ENCODE measurements at regions not wholly inside any gene's neighbourhood (a gene's known extent, or its start where the extent isn't known, plus 50 kb on each side); places are given as distances from the start of the nearest gene placed in this dataset.

DNA sequence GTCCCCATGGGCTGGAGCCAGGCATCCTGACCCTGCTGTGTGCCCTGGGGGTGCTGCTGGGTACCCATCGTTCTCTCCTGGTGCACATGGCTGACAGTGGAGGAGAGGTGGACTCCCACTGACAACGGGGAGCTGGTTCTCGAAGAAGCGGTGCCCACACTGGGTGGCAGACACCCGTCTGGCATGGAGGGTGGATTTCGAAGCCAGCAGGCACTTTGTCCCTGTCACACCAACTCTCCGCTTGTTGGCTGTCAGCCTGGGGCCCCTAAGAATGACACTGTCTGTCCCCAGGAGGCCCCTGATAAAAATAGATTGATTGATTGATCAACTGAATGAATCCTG, 55.4 kb downstream of the RTP5 start:
- TF ChIP-seq POLR2A (IDR thresholded peaks at IDR 0.05) (no peak), POLR2AphosphoS5 (IDR thresholded peaks at IDR 0.05) (no peak)
- TF ChIP-seq, protein P1, sequence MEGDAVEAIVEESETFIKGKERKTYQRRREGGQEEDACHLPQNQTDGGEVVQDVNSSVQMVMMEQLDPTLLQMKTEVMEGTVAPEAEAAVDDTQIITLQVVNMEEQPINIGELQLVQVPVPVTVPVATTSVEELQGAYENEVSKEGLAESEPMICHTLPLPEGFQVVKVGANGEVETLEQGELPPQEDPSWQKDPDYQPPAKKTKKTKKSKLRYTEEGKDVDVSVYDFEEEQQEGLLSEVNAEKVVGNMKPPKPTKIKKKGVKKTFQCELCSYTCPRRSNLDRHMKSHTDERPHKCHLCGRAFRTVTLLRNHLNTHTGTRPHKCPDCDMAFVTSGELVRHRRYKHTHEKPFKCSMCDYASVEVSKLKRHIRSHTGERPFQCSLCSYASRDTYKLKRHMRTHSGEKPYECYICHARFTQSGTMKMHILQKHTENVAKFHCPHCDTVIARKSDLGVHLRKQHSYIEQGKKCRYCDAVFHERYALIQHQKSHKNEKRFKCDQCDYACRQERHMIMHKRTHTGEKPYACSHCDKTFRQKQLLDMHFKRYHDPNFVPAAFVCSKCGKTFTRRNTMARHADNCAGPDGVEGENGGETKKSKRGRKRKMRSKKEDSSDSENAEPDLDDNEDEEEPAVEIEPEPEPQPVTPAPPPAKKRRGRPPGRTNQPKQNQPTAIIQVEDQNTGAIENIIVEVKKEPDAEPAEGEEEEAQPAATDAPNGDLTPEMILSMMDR (IDR thresholded peaks at IDR 0.05 in 8 of 11, conservative IDR thresholded peaks at IDR 0.05 in 3 of 11): no peak
